Calu3 (cell line): ENCODE measurements at regions not wholly inside any gene's neighbourhood (a gene's known extent, or its start where the extent isn't known, plus 50 kb on each side); places are given as distances from the start of the nearest gene placed in this dataset.

Experiments used
- BruUV-seq: library from RNA; stranded (reverse); fragments of 400-500 nt; replicated peaks from 2 replicates; lab custom pipeline; 2021; lab: Mats Ljungman, UMichigan
- CTCF ChIA-PET: fragments of 300-600 bp; sonication (Branson Sonifier 250); formaldehyde crosslinking; loops from one replicate; lab custom pipeline; 2022; ENCODE audit warnings: antibody characterized with exemption; lab: Charles Lee
- DNase-seq: peaks from one replicate; pipeline ENCODE4 v3.0.0; 2022
- H3K27ac Mint-ChIP-seq: one replicate; pipeline ENCODE4 v1.8.0; 2022; ENCODE audit warnings: mixed read lengths; ENCODE audit not compliant: unreplicated experiment
- H3K27me3 Mint-ChIP-seq: one replicate; pipeline ENCODE4 v1.8.0; 2022; ENCODE audit warnings: mixed read lengths; ENCODE audit not compliant: unreplicated experiment
- H3K36me3 Mint-ChIP-seq: one replicate; pipeline ENCODE4 v1.8.0; 2022; ENCODE audit warnings: mild to moderate bottlenecking, moderate library complexity, mixed read lengths; ENCODE audit not compliant: insufficient read depth, unreplicated experiment
- H3K4me1 Mint-ChIP-seq: one replicate; pipeline ENCODE4 v1.8.0; 2022; ENCODE audit warnings: mild to moderate bottlenecking, low read depth, mixed read lengths; ENCODE audit not compliant: unreplicated experiment
- H3K4me3 Mint-ChIP-seq: one replicate; pipeline ENCODE4 v1.8.0; 2022; ENCODE audit warnings: mild to moderate bottlenecking, low read depth, moderate library complexity, mixed read lengths; ENCODE audit not compliant: unreplicated experiment
- H3K9me3 Mint-ChIP-seq: one replicate; pipeline ENCODE4 v1.8.0; 2022; ENCODE audit warnings: low read depth, mixed read lengths; ENCODE audit not compliant: unreplicated experiment
- CTCF ChIP-seq: fragments of 200-600 bp; IDR thresholded peaks from one replicate; pipeline ENCODE4 v1.8.0; 2022; ENCODE audit warnings: antibody characterized with exemption; ENCODE audit not compliant: unreplicated experiment
- intact Hi-C: fragments of 100-400 bp; cut with micrococcal nuclease; formaldehyde crosslinking; loops from one replicate; pipeline ENCODE4 v1.10.0; 2022; ENCODE audit not compliant: unreplicated experiment

GRCh38 chr4:169915545-169915944 is 110.7 kb downstream of the MFAP3L start:
- CTCF ChIA-PET: no interaction called here
- BruUV-seq: no TSS peak
- H3K4me3 Mint-ChIP-seq: no peak overlapping the region
- DNase-seq: no peak
- H3K27ac Mint-ChIP-seq: no peak overlapping the region
- H3K27me3 Mint-ChIP-seq: no peaks in the 10 kb centered on the region
- peaks cover 5% of the 10 kb centered on the region for H3K9me3 Mint-ChIP-seq
- intact Hi-C loops: no loop called here
- no peak for TF ChIP-seq CTCF
- peaks cover 10% of the 10 kb centered on the region for H3K4me1 Mint-ChIP-seq
- peaks cover 6% of the 10 kb centered on the region for H3K36me3 Mint-ChIP-seq

GRCh38 chr4:169914866-169915265 is 111.3 kb downstream of the MFAP3L start:
- intact Hi-C loops: no loop called here
- Mint-ChIP-seq H3K36me3 (peaks cover 3% of the 10 kb centered on the region), H3K9me3 (peaks cover 5% of the 10 kb centered on the region), H3K27ac (no peak overlapping the region), H3K4me3 (no peak overlapping the region), H3K27me3 (no peaks in the 10 kb centered on the region), H3K4me1 (peaks cover 5% of the 10 kb centered on the region)
- DNase-seq: no peak
- BruUV-seq: no TSS peak
- no peak for TF ChIP-seq CTCF
- CTCF ChIA-PET: no interaction called here

- intact Hi-C loops: no loop called here
- no peak for TF ChIP-seq CTCF
- no peak overlapping the region for H3K4me3 Mint-ChIP-seq
- CTCF ChIA-PET: interaction anchor here (0.8 kb wide), 1 partner anchor 460 kb away, joined by 3 read pairs; no protein-coding TSS in a partner anchor
- no peaks in the 10 kb centered on the region for H3K4me1 Mint-ChIP-seq
- H3K36me3 Mint-ChIP-seq: no peaks in the 10 kb centered on the region
- peaks cover 4% of the 10 kb centered on the region for H3K9me3 Mint-ChIP-seq
- BruUV-seq: no TSS peak
- H3K27ac Mint-ChIP-seq: no peak overlapping the region
- no peaks in the 10 kb centered on the region for H3K27me3 Mint-ChIP-seq
- DNase-seq: no peak
Measured at GRCh38 chr4:169912996-169913395, 113.2 kb downstream of the MFAP3L start.

- no peak for TF ChIP-seq CTCF
- no TSS peak for BruUV-seq
- Mint-ChIP-seq H3K4me1 (no peaks in the 10 kb centered on the region), H3K36me3 (no peaks in the 10 kb centered on the region), H3K27me3 (no peaks in the 10 kb centered on the region), H3K9me3 (no peaks in the 10 kb centered on the region), H3K4me3 (no peak overlapping the region), H3K27ac (no peak overlapping the region)
- intact Hi-C loops: loop anchor here (10.0 kb wide), 1 partner anchor 95 kb away; no protein-coding TSS in a partner anchor
- CTCF ChIA-PET: no interaction called here
- DNase-seq: no peak
Measured at GRCh38 chr4:169909897-169910296, 116.3 kb downstream of the MFAP3L start.
